NOMO-1 (cell line): ENCODE measurements at regions not wholly inside any gene's neighbourhood (a gene's known extent, or its start where the extent isn't known, plus 50 kb on each side); places are given as distances from the start of the nearest gene placed in this dataset.

ENCODE experiments used
- DNase-seq, 2 experiments: peaks; one replicate each; lab custom pipeline; 2025; ENCODE audit not compliant: unreplicated experiment in 2 of 2; lab: John Stamatoyannopoulos, UW

DNA sequence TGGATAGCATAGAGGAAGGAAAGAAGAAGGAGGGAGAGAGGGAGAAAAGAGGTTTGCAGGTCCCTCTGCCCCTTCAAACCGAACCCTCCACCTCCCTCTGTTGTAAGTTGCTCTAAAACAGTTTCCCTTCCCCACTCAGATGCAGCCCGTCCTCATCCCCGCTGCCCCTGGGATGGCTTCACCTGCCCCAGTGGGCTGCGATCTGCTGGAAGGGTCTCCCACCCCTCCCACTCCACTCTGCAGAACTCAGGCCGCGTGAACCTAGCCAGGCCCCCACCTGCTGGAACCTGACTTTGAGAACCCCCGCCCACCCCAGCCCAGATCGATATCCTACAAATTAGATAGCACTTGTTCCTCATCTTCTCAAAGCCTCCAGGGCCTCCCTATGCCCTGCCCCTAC, 190.8 kb downstream of the DLL1 start:
- DNase-seq = no peak

DNA sequence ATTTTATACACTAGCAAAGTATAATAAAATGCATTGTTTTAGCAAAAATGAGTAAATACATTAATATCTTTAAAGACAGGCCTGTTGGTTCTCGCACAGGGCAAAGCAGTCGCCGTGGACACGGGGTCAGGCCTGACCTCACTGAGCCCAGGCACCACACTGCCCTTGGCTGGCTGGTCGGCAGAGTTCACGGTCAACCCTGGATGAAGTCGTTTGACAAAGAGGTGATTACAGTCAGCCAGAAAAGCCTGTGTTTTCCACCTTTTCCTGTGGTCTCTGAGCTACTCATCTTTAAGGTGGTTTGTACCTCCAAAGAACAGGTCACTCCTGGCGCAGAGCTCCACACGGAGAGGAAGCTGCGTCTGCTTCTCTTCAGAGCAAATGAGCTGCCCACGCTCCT, 191.5 kb downstream of the DLL1 start:
- DNase-seq = no peak

DNA sequence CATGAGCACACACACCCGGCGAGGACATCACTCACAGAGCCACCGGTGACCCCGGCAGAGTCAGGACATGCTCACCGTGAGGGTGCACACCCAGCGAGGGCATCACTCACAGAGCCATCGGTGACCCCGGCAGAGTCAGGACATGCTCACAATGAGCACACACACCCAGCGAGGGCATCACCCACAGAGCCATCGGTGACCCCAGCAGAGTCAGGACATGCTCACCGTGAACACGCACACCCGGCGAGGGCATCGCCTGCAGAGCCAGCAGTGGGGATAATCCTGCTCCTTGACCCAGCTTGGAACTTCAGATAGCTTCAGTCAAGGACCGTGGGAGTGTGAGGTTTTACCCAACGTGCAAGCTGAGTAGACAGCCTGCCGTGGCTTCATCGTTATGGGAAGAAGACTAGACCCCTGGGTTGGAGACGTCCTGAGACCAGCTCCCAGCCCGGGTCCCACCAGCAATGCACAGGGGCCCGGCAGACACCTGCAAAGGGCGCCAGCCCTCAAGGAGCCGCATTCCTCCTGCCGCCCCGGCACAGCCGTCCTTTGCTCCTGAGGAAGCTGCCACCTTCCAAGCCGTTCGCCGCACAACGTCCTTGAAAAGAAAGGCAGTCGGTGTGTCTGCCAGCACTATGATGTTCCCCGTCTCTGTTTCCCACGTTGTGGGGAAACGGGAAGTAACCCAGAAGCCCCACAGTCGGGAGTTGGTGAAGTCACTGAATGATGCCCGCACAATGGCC, 192.3 kb downstream of the DLL1 start:
- DNase-seq = no peak

DNA sequence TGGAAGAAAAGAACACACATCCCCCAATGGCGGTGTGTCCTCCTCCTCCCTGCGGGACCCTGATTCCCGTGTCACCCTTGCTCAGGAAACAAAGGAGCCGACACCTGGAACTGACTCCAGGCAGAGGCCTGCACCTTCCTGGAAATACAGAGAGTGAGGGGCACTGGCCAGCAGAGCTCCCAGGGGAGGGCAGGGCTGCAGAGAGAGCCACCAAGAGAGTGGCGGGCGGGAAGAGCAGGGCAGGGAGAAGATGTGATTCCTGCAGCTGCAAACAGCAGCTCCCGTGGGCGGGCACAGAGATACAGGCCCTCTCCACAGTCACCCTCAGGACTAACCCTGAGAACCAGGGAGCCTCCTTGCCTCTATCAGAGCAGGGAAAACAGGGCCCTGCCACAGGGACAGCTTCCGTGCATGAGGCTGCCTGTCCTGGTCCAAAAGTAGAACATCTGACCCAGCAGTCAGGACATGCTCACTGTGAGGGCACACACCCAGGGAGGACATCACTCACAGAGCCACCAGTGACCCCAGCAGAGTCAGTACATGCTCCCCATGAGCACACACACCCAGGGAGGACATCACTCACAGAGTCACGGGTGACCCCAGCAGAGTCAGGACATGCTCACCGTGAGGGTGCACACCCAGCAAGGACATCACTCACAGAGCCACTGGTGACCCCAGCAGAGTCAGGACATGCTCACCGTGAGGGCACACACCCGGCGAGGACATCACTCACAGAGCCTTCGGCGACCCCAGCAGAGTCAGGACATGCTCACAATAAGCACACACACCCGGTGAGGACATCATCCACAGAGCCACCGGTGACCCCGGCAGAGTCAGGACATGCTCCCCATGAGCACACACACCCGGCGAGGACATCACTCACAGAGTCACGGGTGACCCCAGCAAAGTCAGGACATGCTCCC, 193.1 kb downstream of the DLL1 start:
- no peak for DNase-seq

DNA sequence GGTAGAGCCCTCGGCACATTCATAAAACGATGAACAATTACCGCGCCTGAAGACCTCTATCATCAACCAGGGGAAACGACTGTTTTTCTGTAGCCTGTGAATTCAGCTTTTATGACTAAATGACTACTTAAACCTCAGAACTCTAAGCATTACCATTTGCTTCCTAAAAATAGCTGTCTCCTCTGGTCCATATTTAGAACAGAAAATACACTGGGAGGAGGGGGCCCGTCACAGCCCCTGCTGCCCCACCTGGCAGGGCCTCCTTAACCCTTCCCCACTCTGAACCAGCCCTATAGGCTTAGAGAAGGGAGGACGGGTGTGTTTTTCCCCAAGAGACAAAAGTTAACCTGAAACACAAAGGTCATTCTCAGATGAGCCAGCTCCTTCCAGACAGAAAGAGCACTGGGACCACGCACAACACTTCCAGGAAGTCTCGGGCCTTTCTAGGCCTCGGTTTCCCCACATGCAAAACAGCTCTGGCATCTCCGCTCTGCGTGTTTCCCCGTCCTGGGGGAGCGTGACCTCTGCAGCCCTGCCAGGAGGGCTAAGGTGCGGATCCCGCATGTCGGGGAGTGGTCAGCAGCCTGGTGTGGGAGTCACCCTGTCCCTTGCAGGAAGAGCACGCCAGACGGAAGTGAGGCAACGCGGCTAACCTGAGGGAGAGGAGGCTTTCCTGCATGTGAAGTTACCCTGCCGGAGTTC, 193.9 kb downstream of the DLL1 start:
- no peak for DNase-seq

DNA sequence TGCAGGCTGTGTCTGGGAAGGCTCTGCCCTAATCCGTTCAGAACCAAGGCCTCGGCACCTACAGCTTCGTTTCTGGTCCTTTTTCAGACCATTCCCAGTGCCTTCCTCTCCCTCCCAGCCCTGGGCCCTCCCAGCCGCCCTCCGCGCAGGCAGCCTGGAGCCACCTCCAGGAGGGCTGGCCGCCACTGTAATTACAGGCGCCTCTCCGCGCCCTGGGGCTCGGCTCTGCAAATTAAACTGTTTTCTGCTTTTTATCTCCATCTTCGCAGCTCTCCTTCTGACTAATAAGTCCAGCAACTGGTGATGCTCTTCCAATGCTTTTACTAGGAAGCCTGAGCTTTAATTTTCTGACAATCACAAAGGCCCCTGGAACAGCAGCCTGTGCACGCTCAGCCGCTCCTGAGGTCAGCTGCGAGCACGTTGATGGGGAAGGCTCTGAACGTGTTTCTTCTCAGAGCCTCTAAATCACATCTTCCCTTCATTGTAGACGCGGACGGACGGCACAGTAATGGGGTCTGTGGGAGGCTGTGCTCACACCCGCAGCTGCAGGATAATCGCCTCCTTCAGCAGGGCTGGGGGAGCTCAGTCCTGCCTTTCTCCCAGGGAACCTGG, 194.6 kb downstream of the DLL1 start:
- no peak for DNase-seq

DNA sequence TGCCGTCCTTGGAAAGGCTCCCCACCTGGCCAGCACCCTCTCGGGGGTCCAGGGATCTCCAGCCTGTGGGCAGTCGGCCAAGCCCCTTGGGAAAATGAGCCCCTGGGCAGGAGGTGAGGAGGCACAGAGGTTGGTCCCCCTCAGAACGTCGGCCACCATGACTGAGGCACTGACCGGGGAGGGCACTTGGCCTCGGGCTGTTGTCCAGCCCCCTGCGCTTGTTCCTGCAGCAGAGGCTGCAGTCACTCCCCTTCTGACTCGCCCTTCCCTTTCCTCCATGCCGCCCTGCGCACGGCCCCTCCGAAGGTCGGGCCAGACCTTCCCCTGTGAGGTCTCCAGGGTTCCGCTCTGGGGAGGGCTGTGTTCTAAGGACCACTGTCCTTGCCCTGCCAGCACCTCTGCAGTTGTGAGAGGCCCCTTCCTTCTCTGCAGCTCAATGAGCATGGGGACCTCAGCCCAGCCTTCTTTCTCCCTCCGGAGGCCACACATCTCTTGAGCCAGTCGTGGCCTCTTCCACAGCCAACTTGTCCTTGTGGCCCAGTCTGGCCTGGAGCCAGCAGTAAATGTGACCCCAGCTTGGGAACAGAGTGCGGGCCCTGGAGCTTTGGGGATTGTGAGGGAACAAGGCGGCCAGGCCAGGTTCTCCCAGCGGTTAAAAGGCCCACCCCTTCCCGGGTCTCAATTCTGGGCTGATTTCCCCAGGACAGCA, 195.5 kb downstream of the DLL1 start:
- no peak for DNase-seq

DNA sequence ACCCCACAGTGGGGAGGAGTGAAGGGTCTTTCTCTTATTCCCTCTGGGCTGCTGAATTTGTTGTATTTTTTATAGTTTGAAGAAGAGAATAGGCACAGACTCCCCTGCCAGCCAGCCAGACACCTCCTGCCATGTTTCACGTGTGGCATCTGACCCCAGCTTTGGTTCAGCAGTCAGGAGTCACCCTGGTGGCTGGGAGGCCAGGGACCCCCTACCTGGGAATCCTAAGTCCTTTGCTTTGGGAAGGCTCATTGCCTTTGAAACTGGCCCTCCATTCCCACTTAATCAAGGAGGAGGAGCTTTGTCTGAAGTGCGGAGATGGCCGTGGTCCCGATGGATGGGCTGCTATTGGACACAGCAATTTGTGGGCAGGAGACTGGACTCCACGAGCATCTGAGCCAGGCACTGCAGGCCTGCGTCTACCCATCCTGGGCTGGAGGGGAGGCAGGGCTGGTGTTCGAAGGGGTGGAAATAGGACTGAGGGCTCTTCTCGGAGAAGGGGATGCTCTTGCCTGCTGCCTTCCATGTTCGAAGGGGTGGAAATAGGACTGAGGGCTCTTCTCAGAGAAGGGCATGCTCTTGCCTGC, 196.1 kb downstream of the DLL1 start:
- DNase-seq = no peak

DNA sequence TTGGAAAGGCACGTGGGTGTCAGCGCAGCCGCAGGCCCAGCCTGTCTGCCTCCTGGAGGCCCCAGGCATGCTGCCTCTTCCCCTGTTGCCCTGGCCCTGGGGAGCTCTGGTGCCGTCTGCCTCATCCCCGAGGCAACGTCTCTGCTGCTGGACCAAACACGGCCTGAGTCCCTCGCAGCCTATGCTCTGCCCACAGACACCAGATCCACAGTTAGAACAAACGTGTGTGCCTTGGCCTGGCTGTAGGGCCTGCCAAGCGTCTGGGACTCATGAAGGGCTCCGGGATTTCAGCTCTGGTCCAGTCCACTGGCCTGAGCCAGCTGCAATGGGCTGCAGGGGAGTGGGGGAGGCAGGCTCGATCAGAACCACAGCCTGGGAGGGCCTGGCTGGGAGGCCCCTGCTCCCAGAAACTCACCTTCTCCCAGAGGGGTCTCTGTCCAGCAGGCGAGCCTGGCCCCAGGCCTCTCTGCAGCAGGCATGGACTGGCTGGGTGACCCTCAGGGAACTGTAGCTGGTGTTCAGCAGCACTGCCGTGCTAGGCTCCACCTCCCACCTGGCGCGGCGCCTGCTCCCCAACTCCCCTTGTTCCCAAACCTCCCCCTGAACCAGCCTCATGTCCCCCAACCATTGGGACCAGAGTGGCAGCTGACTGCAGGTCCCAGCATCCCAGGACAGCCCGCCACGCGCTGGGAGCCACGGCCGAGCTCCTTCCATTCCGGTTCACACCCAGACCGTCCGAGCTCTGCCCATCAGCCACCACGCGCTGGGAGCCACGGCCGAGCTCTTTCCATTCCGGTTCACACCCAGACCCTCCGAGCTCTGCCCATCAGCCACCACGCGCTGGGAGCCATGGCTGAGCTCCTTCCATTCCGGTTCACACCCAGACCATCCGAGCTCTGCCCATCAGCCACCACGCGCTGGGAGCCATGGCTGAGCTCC, 197.0 kb downstream of the DLL1 start:
- no peak for DNase-seq

DNA sequence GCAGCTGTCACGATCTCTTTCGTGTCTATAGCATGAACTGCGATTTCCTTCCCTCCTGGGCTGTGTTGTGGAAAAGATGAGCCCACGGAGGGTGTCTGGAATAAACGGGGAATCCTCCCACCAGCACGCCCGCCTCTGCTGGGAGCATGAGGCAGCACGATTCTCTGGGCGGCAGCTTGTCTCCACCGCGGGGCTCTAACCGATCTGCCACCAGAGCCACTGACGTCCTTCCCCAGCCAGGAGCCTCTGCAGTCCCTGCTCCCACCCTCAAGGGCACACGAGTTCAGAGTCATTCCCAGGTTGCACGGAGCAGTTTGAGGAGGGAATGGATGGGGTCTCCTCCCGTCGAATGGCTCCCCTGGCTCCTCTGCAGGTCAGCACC, 197.6 kb downstream of the DLL1 start:
- DNase-seq = no peak

DNA sequence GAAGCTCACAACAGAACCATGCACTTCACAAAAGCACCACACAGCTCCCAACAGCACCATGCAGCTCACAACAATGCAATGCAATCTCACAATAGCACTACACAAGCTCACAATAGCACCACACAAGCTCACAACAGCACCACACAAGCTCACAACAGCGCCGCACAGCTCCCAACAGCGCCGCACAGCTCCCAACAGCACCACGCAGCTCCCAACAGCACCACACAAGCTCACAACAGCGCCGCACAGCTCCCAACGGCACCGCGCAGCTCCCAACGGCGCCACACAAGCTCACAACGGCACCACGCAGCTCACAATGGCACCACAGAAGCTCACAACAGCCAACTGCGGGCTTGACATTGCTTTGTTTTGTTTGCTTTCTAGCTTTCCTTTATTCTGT, 198.1 kb downstream of the DLL1 start:
- no peak for DNase-seq

DNA sequence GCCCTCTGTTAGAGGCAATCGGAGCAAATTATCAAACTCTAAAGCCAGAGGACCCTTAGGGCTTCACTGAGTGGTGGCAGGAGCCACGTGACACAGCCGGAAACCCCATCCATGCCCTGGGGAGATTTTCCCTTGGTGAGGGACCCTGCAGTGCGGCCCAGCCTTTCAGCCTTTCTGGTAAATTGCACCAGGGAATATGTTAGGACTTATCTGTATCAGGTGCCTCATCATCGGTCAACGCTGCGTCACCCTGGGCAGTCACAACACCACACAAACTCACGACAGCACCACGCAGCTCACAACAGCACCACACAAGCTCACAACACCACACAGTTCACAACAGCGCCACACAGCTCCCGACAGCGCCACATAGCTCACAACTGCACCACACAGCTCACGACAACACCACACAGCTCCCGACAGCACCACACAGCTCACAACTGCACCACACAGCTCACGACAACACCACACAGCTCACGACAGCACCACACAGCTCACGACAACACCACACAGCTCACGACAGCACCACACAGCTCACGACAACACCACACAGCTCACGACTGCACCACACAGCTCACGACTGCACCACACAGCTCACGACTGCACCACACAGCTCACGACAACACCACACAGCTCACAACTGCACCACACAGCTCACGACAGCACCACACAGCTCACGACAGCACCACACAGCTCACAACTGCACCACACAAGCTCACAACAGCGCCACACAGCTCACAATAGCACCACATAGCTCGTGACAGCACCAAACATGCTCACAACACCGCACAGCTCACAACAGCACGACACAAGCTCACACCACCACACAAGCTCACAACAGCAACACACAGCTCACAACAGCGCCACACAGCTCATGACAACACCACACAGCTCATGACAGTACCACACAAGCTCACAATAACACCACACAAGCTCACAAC, 199.0 kb downstream of the DLL1 start:
- no peak for DNase-seq

DNA sequence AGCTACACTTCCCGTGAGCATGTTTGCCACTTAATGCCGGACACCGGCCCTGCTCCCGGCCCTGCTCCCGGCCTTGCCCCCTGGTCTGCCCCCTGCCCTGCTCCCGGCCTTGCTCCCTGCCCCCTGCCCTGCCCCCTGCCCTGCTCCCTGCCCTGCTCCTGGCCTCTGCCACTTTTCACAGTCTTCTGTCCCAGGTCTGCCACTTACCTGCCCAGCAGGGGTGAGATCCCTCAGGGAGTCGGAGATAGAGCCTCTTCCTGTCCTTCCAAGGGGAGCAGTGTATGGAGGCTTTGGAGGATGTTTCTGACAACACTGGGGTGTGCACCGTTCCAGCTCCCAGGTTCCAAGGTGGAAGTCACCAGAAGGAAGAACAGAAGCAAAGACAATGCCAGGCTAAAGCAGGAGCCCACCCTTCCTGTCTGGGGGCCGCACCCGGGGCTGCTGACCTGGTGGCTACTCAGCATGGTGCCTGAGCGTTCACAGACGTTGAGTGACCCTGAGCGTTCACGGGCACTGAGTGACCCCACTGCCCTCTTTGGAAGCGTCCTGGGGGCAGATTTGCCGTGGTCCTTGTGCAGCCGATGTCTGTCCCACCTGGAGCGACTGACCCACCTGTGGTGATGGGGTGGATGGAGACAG, 199.8 kb downstream of the DLL1 start:
- DNase-seq = no peak

DNA sequence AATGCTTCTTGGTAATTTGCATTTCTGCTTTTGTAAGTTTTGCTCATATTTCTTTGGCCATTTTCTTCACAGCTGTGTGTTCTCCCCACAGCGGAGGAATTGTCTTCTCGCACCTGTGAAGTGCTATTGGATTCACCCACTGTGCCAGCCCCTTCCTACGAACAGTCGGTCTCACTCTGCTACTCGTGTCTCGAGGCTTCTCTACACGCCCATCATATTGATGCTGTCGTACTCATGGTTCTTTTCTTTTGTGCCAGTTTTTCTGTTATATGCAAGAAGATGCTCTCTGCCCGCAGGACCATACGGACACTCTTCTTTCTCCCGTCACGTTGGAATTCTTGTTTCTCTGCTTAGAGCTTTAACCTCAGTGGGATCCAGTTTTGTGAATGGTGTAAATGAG, 200.3 kb downstream of the DLL1 start:
- no peak for DNase-seq

DNA sequence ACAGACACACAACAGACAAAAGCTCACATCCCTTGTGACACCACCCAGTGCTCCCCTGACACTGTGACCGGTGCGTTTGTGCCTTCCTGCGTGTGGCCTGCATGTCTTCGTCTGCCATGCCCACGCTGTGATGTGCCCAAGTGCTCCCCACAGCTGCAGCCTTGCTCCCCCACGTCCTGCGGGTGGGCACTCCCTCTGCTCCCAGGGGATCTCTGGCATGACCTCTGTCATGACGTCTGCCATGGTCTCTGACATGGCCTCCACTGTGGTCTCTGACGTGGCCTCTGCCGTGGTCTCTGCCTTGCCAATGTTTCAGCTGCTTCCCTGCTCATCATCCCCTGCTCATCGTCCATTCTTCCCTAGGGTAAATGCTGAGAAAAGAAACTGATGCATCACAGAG, 200.9 kb downstream of the DLL1 start:
- DNase-seq = no peak

DNA sequence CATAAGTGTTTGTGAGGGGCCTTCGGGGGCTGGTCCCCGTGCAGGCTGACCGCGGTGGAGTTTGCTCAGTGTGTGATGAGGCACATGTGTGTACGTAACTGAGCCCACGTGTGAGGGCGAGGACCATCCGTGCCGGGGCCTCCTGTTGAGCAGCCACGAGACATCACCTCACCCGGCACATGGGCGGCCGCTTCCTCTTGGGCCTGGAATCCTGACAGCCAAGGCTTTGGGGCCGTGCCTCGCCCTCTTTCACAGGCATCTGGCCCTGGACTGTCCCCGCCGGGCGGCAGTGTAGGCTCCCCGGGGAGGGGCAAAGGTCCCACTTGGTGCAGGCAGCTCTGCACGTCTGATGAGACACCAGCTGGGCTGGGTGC, 202.3 kb downstream of the DLL1 start:
- DNase-seq = no peak

DNA sequence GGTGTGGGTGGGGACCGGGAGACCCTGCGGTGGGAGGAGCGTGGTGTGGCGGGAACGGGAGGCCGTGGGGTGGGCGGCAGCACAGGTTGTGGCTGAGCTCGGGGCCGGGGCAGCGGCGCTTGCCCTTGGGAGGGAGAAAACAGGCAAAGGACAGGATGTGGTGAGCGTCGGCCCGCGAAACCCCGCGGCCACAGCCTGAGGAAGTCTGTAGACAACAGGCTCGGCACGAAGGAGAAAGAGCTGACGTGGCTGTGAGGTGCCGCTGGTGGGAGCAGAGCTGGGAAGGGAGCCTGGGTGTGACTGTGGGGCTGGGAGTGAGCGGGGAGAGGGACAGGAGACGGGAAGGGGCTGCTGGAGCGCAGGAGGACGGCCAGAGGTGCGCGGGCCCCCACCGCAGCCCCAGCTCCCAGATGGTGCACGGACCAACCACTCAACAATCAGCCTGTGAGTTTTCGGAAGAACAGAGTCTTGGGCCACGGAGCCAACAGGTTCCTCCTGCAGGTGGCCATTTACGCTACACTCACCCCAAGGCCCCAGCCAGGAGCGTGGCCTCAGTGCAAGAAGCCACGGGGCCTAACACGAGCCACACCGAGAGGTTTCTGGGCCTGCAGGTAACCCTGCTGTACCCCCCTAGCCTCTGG, 202.8 kb downstream of the DLL1 start:
- DNase-seq = peak; percentile 73 to 83
